ENCODE measurements at regions not wholly inside any gene's neighbourhood (a gene's known extent, or its start where the extent isn't known, plus 50 kb on each side); places are given as distances from the start of the nearest gene placed in this dataset.

DNA sequence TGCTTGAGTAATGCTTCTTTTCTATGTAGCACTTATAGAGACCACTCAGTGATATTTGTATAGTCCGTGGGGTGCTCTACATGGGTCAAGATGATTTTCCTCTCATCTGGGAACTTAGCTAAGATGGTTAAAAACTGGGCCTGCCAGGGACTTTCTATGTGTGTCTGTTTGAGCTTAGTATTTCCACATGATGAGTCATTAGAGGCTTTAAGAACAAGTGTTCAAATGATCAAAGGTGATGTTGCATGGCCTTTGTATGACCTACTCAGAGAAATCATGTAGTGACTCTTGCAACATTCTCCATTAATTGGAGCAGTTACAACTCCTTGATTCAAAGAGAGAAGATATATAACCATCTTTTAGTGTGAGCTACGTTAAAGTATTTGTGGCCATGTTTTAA, 1480.5 kb upstream of the IGFBP7 start:
- no CpG with 5 or more reads among the region's 2 CpGs for WGBS (ENCODE audit: extremely low coverage, insufficient coverage, low lambda C conversion rate)
- no peak overlapping the region for H3K4me2 ChIP-seq (ENCODE audit: low read length)
- DNase-seq = no peak

DNA sequence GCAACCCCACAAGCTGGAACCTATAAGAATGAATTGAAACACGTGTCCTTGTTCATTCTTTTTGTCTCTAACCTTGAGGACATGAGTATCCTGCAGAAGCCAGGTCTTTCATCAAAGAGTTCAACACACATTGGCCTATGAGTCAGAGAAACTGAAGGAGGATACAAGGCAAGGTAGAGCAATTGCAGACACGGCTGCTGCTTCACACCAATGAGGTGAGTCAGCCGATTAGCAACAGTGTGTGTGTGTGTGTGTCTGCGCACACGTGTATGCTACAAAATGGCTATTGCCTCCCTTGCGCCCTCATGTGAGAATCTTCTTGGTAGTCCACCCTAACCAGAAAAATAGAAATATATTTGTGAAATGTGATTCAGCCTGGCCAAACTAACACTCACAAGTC, 1477.7 kb upstream of the IGFBP7 start:
- DNase-seq = peak; percentile 16
- WGBS (ENCODE audit: extremely low coverage, insufficient coverage, low lambda C conversion rate) = no CpG with 5 or more reads among the region's 6 CpGs

More for the DNA sequence above, 1480.5 kb upstream of the IGFBP7 start:
- Histone ChIP-seq H3K4ac (ENCODE audit: low read depth, low read length) (no peak overlapping the region), H4K5ac (ENCODE audit: low read length) (no peak overlapping the region), H3K9ac (ENCODE audit: low read length) (no peak overlapping the region), H4K8ac (ENCODE audit: low read depth, low read length) (no peak overlapping the region), H2AK5ac (ENCODE audit: low read length) (no peak overlapping the region), H3K36me3 (ENCODE audit: control insufficient read depth, insufficient read depth, low read length) (no peaks in the 10 kb centered on the region), H3K79me1 (ENCODE audit: low read length) (no peaks in the 10 kb centered on the region), H3K23ac (ENCODE audit: low read length) (no peak overlapping the region), H2BK5ac (ENCODE audit: low read length) (no peak overlapping the region), H3K27ac (ENCODE audit: low read depth, low read length) (no peak overlapping the region), H2BK120ac (ENCODE audit: low read depth, low read length) (no peak overlapping the region), H3K79me2 (ENCODE audit: control insufficient read depth, insufficient read depth, low read length) (no peaks in the 10 kb centered on the region), H3K56ac (ENCODE audit: low read length) (no peak overlapping the region), H3K27me3 (ENCODE audit: insufficient read depth, low read length, poor library complexity) (no peaks in the 10 kb centered on the region), H2BK15ac (replicated peaks; ENCODE audit: low read depth) (no peak overlapping the region), H3K4me1 (ENCODE audit: control insufficient read depth, low read depth, low read length) (no peaks in the 10 kb centered on the region), H3K4me3 (ENCODE audit: low read length) (no peak overlapping the region), H3K18ac (ENCODE audit: low read length) (no peak overlapping the region)

DNA sequence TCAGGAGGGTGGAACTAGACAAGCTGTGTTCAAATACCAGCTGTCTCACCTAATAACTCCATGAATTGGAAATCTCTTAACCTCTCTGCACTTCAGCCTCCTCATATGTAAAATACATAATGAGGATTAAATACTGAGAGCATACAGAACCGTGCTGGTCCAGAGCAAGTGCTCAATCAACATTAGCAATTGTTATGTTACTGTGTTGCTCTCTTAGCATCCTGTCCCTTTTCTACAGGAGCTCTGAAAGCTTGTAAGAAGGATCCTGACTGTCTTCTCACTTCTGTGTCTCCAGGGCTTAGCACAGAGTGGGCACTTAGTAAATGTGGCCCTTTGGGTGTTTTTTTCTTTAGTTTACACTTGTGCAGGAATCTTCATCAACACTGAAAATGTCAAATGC, 1456.1 kb upstream of the IGFBP7 start:
- Histone ChIP-seq H3K4me3 (ENCODE audit: low read length) (no peak overlapping the region), H3K4me1 (ENCODE audit: control insufficient read depth, low read depth, low read length) (no peaks in the 10 kb centered on the region), H2AK5ac (ENCODE audit: low read length) (no peak overlapping the region), H2BK120ac (ENCODE audit: low read depth, low read length) (no peak overlapping the region), H3K27ac (ENCODE audit: low read depth, low read length) (no peak overlapping the region), H3K36me3 (ENCODE audit: control insufficient read depth, insufficient read depth, low read length) (no peaks in the 10 kb centered on the region), H4K5ac (ENCODE audit: low read length) (no peak overlapping the region), H3K56ac (ENCODE audit: low read length) (no peak overlapping the region), H3K4me2 (ENCODE audit: low read length) (no peak overlapping the region), H3K79me2 (ENCODE audit: control insufficient read depth, insufficient read depth, low read length) (no peaks in the 10 kb centered on the region), H3K18ac (ENCODE audit: low read length) (no peak overlapping the region), H3K23ac (ENCODE audit: low read length) (no peak overlapping the region), H4K8ac (ENCODE audit: low read depth, low read length) (no peak overlapping the region), H3K27me3 (ENCODE audit: insufficient read depth, low read length, poor library complexity) (no peaks in the 10 kb centered on the region), H2BK15ac (replicated peaks; ENCODE audit: low read depth) (no peak overlapping the region), H3K9ac (ENCODE audit: low read length) (no peak overlapping the region), H3K4ac (ENCODE audit: low read depth, low read length) (no peak overlapping the region), H2BK5ac (ENCODE audit: low read length) (no peak overlapping the region), H3K79me1 (ENCODE audit: low read length) (no peaks in the 10 kb centered on the region)
- DNase-seq = no peak
- no CpG with 5 or more reads among the region's 1 CpG for WGBS (ENCODE audit: extremely low coverage, insufficient coverage, low lambda C conversion rate)

More for the DNA sequence above, 1477.7 kb upstream of the IGFBP7 start:
- Histone ChIP-seq H3K27me3 (ENCODE audit: insufficient read depth, low read length, poor library complexity) (no peaks in the 10 kb centered on the region), H2BK120ac (ENCODE audit: low read depth, low read length) (no peak overlapping the region), H4K5ac (ENCODE audit: low read length) (no peak overlapping the region), H2BK15ac (replicated peaks; ENCODE audit: low read depth) (no peak overlapping the region), H4K8ac (ENCODE audit: low read depth, low read length) (no peak overlapping the region), H3K4me3 (ENCODE audit: low read length) (no peak overlapping the region), H3K56ac (ENCODE audit: low read length) (no peak overlapping the region), H3K4me2 (ENCODE audit: low read length) (no peak overlapping the region), H3K79me2 (ENCODE audit: control insufficient read depth, insufficient read depth, low read length) (no peaks in the 10 kb centered on the region), H3K4ac (ENCODE audit: low read depth, low read length) (no peak overlapping the region), H3K79me1 (ENCODE audit: low read length) (no peaks in the 10 kb centered on the region), H3K27ac (ENCODE audit: low read depth, low read length) (no peak overlapping the region), H3K18ac (ENCODE audit: low read length) (no peak overlapping the region), H3K9ac (ENCODE audit: low read length) (no peak overlapping the region), H2BK5ac (ENCODE audit: low read length) (no peak overlapping the region), H2AK5ac (ENCODE audit: low read length) (no peak overlapping the region), H3K36me3 (ENCODE audit: control insufficient read depth, insufficient read depth, low read length) (no peaks in the 10 kb centered on the region), H3K23ac (ENCODE audit: low read length) (no peak overlapping the region), H3K4me1 (ENCODE audit: control insufficient read depth, low read depth, low read length) (no peaks in the 10 kb centered on the region)

DNA sequence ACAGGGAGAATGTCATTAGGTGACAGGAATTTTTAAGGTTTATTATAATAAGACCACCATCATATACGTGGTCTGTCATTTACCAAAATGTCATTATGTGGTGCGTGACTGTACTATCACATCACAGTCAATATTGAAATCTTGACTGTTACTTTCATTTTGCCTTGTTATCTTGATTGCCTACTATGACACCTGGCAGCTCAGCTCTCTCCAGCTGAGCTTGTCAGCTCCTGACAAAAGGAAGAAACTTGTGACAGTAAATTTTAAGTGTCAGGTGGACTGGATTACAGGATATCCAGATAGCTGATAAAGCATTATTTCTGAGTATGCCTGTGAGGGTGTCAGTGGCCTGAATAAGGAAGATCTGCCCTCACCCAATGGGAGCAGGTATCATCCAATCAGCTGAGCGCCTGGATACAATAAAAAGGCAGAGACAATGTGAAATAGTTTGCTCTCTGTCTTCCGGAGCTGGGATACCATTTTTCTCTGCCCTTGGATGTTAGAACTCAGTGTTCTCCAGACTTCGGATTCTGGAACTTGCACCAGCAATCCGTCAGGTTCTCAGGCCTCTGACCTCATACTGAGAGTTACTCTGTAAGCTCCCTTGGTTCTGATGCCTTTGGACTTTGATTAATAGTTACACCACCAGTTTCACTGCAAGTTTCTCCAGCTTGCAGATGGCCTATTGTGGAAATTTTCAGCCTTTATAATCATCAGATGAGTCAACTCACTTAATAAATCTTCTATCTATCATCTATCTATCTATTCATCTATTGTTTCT, 1454.7 kb upstream of the IGFBP7 start:
- no peak overlapping the region for H2BK120ac ChIP-seq (ENCODE audit: low read depth, low read length)
- no peaks in the 10 kb centered on the region for H3K79me1 ChIP-seq (ENCODE audit: low read length)
- no peak overlapping the region for H2AK5ac ChIP-seq (ENCODE audit: low read length)
- no peaks in the 10 kb centered on the region for H3K27me3 ChIP-seq (ENCODE audit: insufficient read depth, low read length, poor library complexity)
- H2BK5ac ChIP-seq (ENCODE audit: low read length) = no peak overlapping the region
- H3K27ac ChIP-seq (ENCODE audit: low read depth, low read length) = no peak overlapping the region
- H3K4me2 ChIP-seq (ENCODE audit: low read length) = no peak overlapping the region
- H2BK15ac ChIP-seq (replicated peaks; ENCODE audit: low read depth) = no peak overlapping the region
- no CpG with 5 or more reads among the region's 6 CpGs for WGBS (ENCODE audit: extremely low coverage, insufficient coverage, low lambda C conversion rate)
- no peak overlapping the region for H4K5ac ChIP-seq (ENCODE audit: low read length)
- H4K8ac ChIP-seq (ENCODE audit: low read depth, low read length) = no peak overlapping the region
- no peak overlapping the region for H3K18ac ChIP-seq (ENCODE audit: low read length)
- no peak overlapping the region for H3K9ac ChIP-seq (ENCODE audit: low read length)
- peak; percentile 58 for DNase-seq
- no peaks in the 10 kb centered on the region for H3K4me1 ChIP-seq (ENCODE audit: control insufficient read depth, low read depth, low read length)
- no peaks in the 10 kb centered on the region for H3K36me3 ChIP-seq (ENCODE audit: control insufficient read depth, insufficient read depth, low read length)
- H3K4me3 ChIP-seq (ENCODE audit: low read length) = no peak overlapping the region
- no peaks in the 10 kb centered on the region for H3K79me2 ChIP-seq (ENCODE audit: control insufficient read depth, insufficient read depth, low read length)
- H3K56ac ChIP-seq (ENCODE audit: low read length) = no peak overlapping the region
- H3K4ac ChIP-seq (ENCODE audit: low read depth, low read length) = no peak overlapping the region
- H3K23ac ChIP-seq (ENCODE audit: low read length) = no peak overlapping the region

DNA sequence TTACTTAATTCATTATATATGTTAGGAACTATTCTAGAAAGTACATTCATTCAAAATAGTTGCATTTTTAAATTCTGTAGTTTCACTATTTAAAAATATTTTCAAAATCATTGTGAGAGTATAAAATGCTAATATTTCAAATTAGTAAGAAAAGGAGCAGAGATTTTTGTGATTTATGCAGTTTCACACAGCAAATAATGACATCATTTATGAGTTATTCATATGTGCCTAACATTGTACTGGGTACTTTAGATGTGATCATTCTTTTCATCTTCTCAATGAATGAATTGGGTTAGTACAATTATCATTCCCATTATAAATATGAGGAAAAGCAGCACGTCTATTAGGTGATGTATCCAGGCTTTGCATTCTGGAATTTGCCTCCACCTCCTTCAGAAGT, 1451.0 kb upstream of the IGFBP7 start:
- H2AK5ac ChIP-seq (ENCODE audit: low read length) = no peak overlapping the region
- no peak overlapping the region for H3K18ac ChIP-seq (ENCODE audit: low read length)
- H3K4me1 ChIP-seq (ENCODE audit: control insufficient read depth, low read depth, low read length) = no peaks in the 10 kb centered on the region
- no peaks in the 10 kb centered on the region for H3K79me1 ChIP-seq (ENCODE audit: low read length)
- no peak overlapping the region for H2BK15ac ChIP-seq (replicated peaks; ENCODE audit: low read depth)
- H2BK120ac ChIP-seq (ENCODE audit: low read depth, low read length) = no peak overlapping the region
- no peak overlapping the region for H4K5ac ChIP-seq (ENCODE audit: low read length)
- no peak overlapping the region for H3K9ac ChIP-seq (ENCODE audit: low read length)
- no peak overlapping the region for H4K8ac ChIP-seq (ENCODE audit: low read depth, low read length)
- H3K56ac ChIP-seq (ENCODE audit: low read length) = no peak overlapping the region
- H3K4me3 ChIP-seq (ENCODE audit: low read length) = no peak overlapping the region
- H3K27ac ChIP-seq (ENCODE audit: low read depth, low read length) = no peak overlapping the region
- no peaks in the 10 kb centered on the region for H3K27me3 ChIP-seq (ENCODE audit: insufficient read depth, low read length, poor library complexity)
- H3K4ac ChIP-seq (ENCODE audit: low read depth, low read length) = no peak overlapping the region
- DNase-seq = no peak
- WGBS (ENCODE audit: extremely low coverage, insufficient coverage, low lambda C conversion rate) = no CpG with 5 or more reads among the region's 1 CpG
- H2BK5ac ChIP-seq (ENCODE audit: low read length) = no peak overlapping the region
- H3K4me2 ChIP-seq (ENCODE audit: low read length) = no peak overlapping the region
- no peaks in the 10 kb centered on the region for H3K36me3 ChIP-seq (ENCODE audit: control insufficient read depth, insufficient read depth, low read length)
- no peak overlapping the region for H3K23ac ChIP-seq (ENCODE audit: low read length)
- no peaks in the 10 kb centered on the region for H3K79me2 ChIP-seq (ENCODE audit: control insufficient read depth, insufficient read depth, low read length)

DNA sequence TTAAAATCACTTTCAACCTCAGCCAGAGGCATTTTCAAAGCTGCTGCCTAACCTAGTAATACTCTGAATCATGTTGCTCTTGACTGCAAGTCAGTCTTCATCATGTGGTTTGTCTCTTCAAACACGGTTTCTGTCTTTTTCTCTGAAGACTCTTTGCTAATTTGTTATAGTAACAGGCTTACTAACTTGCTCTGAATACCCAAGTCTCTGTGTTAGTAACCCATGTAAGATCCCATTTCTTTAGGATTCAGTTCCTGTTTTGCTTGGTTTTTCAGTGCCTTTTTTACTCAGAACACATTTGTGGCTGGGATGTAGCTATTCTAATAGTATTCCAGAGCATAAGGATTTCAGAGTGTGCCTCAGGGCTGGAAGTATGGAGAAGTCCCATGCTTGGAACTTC, 1450.6 kb upstream of the IGFBP7 start:
- Histone ChIP-seq H3K9ac (ENCODE audit: low read length) (no peak overlapping the region), H3K36me3 (ENCODE audit: control insufficient read depth, insufficient read depth, low read length) (no peaks in the 10 kb centered on the region), H3K4me3 (ENCODE audit: low read length) (no peak overlapping the region), H2AK5ac (ENCODE audit: low read length) (no peak overlapping the region), H3K18ac (ENCODE audit: low read length) (no peak overlapping the region), H3K4ac (ENCODE audit: low read depth, low read length) (no peak overlapping the region), H2BK120ac (ENCODE audit: low read depth, low read length) (no peak overlapping the region), H4K8ac (ENCODE audit: low read depth, low read length) (no peak overlapping the region), H3K79me2 (ENCODE audit: control insufficient read depth, insufficient read depth, low read length) (no peaks in the 10 kb centered on the region), H3K4me2 (ENCODE audit: low read length) (no peak overlapping the region), H3K27ac (ENCODE audit: low read depth, low read length) (no peak overlapping the region), H3K27me3 (ENCODE audit: insufficient read depth, low read length, poor library complexity) (no peaks in the 10 kb centered on the region), H4K5ac (ENCODE audit: low read length) (no peak overlapping the region), H3K23ac (ENCODE audit: low read length) (no peak overlapping the region), H3K4me1 (ENCODE audit: control insufficient read depth, low read depth, low read length) (no peaks in the 10 kb centered on the region), H3K79me1 (ENCODE audit: low read length) (no peaks in the 10 kb centered on the region), H2BK5ac (ENCODE audit: low read length) (no peak overlapping the region), H3K56ac (ENCODE audit: low read length) (no peak overlapping the region), H2BK15ac (replicated peaks; ENCODE audit: low read depth) (peak overlapping the region; percentile 36)
- WGBS (ENCODE audit: extremely low coverage, insufficient coverage, low lambda C conversion rate) = no CpG with 5 or more reads among the region's 1 CpG
- DNase-seq = no peak

Measured in mesendoderm (in vitro differentiated cells).